PC-9 (cell line): ENCODE measurements at regions not wholly inside any gene's neighbourhood (a gene's known extent, or its start where the extent isn't known, plus 50 kb on each side); places are given as distances from the start of the nearest gene placed in this dataset.

Experiments
- BruUV-seq: library from RNA; stranded (reverse); fragments of 400-500 nt; replicated peaks from 2 replicates; lab custom pipeline; 2021; lab: Mats Ljungman, UMichigan
- CTCF ChIA-PET: fragments of 300-600 bp; sonication (Branson Sonifier 250); formaldehyde crosslinking; loops from one replicate; lab custom pipeline; 2022; ENCODE audit warnings: antibody characterized with exemption; lab: Charles Lee
- POLR2A ChIA-PET: fragments of 300-600 bp; sonication (Branson Sonifier 250); formaldehyde crosslinking; loops from one replicate; lab custom pipeline; 2022; ENCODE audit warnings: antibody characterized with exemption; ENCODE audit not compliant: unreplicated experiment; lab: Charles Lee
- DNase-seq, 2 experiments: peaks; one replicate each; pipeline versions ENCODE4 v3.0.0 to v3.0.0-alpha.2; 2015 to 2022; ENCODE audit warnings: mixed read lengths in 1 of 2
- H2AFZ ChIP-seq: fragments of 200-600 bp; sonication (generic); 2 replicates; pipeline ENCODE4 v1.8.1; 2017; ENCODE audit warnings: antibody characterized with exemption
- H3F3A ChIP-seq: fragments of 200-600 bp; sonication (generic); 2 replicates; pipeline ENCODE4 v1.8.1; 2017; ENCODE audit warnings: antibody characterized with exemption, mild to moderate bottlenecking, low read depth; ENCODE audit not compliant: insufficient read depth
- H3K27ac ChIP-seq: fragments of 200-600 bp; sonication (generic); 2 replicates; pipeline ENCODE4 v1.6.1; 2016; ENCODE audit warnings: mixed run types
- H3K27me3 ChIP-seq: fragments of 200-600 bp; sonication (generic); 2 replicates; pipeline ENCODE4 v1.6.1; 2016; ENCODE audit warnings: low read depth, mixed run types; ENCODE audit not compliant: insufficient read depth
- H3K36me3 ChIP-seq: fragments of 200-600 bp; sonication (generic); 2 replicates; pipeline ENCODE4 v1.6.1; 2016; ENCODE audit warnings: low read depth, mixed run types
- H3K4me1 ChIP-seq: fragments of 200-600 bp; sonication (generic); replicated peaks from 2 replicates; pipeline ENCODE4 v1.6.1; 2016; ENCODE audit warnings: mixed run types; ENCODE audit not compliant: insufficient read depth
- H3K4me2 ChIP-seq: fragments of 200-600 bp; sonication (generic); 2 replicates; pipeline ENCODE4 v1.6.1; 2017; ENCODE audit warnings: mixed run types
- H3K4me3 ChIP-seq: fragments of 200-600 bp; sonication (generic); 2 replicates; pipeline ENCODE4 v1.6.1; 2016; ENCODE audit warnings: mixed run types
- H3K79me2 ChIP-seq: fragments of 200-600 bp; sonication (generic); 2 replicates; pipeline ENCODE4 v1.6.1; 2017; ENCODE audit warnings: low read depth, mixed run types
- H3K9me2 ChIP-seq: fragments of 200-600 bp; sonication (generic); 2 replicates; pipeline ENCODE4 v1.8.1; 2017; ENCODE audit warnings: mild to moderate bottlenecking; ENCODE audit not compliant: insufficient read depth
- H3K9me3 ChIP-seq: fragments of 200-600 bp; sonication (generic); 2 replicates; pipeline ENCODE4 v1.8.1; 2016; ENCODE audit warnings: low read depth; ENCODE audit not compliant: insufficient read depth
- H4K20me1 ChIP-seq: fragments of 200-600 bp; sonication (generic); 2 replicates; pipeline ENCODE4 v1.8.1; 2017; ENCODE audit not compliant: insufficient read depth
- CTCF ChIP-seq: fragments of 200-600 bp; sonication (generic); conservative IDR thresholded peaks from 2 replicates; pipeline ENCODE4 v1.6.1; 2017; ENCODE audit warnings: mixed run types, antibody characterized with exemption, mild to moderate bottlenecking, moderate library complexity
- EZH2 ChIP-seq: fragments of 200-600 bp; sonication (generic); IDR thresholded peaks from 2 replicates; pipeline ENCODE4 v1.8.0; 2017; ENCODE audit warnings: antibody characterized with exemption, low read depth
- intact Hi-C: fragments of 100-400 bp; cut with micrococcal nuclease; formaldehyde crosslinking; loops from one replicate; pipeline ENCODE4 v1.10.0; 2022; ENCODE audit not compliant: unreplicated experiment

- no peaks in the 10 kb centered on the region for H3K27me3 ChIP-seq
- intact Hi-C loops = loop anchor here (10.0 kb wide), 1 partner anchor 251 kb away; no protein-coding TSS in a partner anchor
- ChIA-PET POLR2A (no interaction called here), CTCF (no interaction called here)
- H4K20me1 ChIP-seq = no peaks in the 10 kb centered on the region
- no peaks in the 10 kb centered on the region; the same call in 1 of the 2 replicates for H3K9me2 ChIP-seq
- H2AFZ ChIP-seq = no peak overlapping the region
- peaks cover 4% of the 10 kb centered on the region; the same call in 1 of the 2 replicates for H3K9me3 ChIP-seq
- no peaks in the 10 kb centered on the region for H3K36me3 ChIP-seq
- H3K4me2 ChIP-seq = no peak overlapping the region
- DNase-seq = no peak
- no peak for TF ChIP-seq EZH2
- no peak for TF ChIP-seq CTCF
- peaks cover 11% of the 10 kb centered on the region; the same call in 1 of the 2 replicates for H3K4me1 ChIP-seq
- H3F3A ChIP-seq = 0 out of 2 replicates have a peak, but pooled peaks cover 4% of the 10 kb centered on the region
- no peak overlapping the region for H3K27ac ChIP-seq
- H3K79me2 ChIP-seq = no peaks in the 10 kb centered on the region
- no TSS peak for BruUV-seq
- no peak overlapping the region for H3K4me3 ChIP-seq
Observed at GRCh38 chr6:155645325-155645724, 189.7 kb upstream of the NOX3 start.

GRCh38 chr6:155641603-155642002 lies 186.0 kb upstream of the NOX3 start:
- no peak for DNase-seq
- H3K36me3 ChIP-seq = no peaks in the 10 kb centered on the region
- no peak overlapping the region for H3K4me3 ChIP-seq
- no peaks in the 10 kb centered on the region for H3F3A ChIP-seq
- H3K27ac ChIP-seq = no peak overlapping the region
- peaks cover 4% of the 10 kb centered on the region for H3K9me3 ChIP-seq
- no peaks in the 10 kb centered on the region for H3K9me2 ChIP-seq
- H3K27me3 ChIP-seq = no peaks in the 10 kb centered on the region
- H3K4me1 ChIP-seq = peaks cover 11% of the 10 kb centered on the region; the same call in 1 of the 2 replicates
- no TSS peak for BruUV-seq
- TF ChIP-seq CTCF = no peak
- TF ChIP-seq EZH2 = no peak
- H2AFZ ChIP-seq = no peak overlapping the region
- H3K79me2 ChIP-seq = no peaks in the 10 kb centered on the region
- POLR2A ChIA-PET = no interaction called here
- CTCF ChIA-PET = no interaction called here
- intact Hi-C loops = loop anchor here (5.0 to 10.0 kb wide), 2 partner anchors 141 to 247 kb away; no protein-coding TSS in a partner anchor
- H3K4me2 ChIP-seq = no peak overlapping the region
- no peaks in the 10 kb centered on the region for H4K20me1 ChIP-seq

DNA sequence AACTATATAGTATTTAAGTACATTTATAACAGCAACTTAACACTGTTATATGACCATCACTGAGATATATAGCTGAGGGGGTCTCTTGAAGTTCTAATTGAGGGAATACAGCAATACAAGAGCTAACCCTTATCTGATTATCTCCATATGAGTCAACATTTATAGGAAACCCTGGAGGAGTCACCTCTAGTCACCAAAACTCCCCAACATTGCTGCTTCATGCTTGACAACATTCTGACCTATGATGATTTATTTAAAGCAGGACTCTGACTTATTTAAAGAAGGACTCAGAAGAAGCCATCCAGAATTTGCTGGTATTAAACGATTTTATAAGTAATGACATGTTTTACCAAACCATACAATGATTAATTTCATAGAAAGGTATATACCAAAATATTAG lies 182.6 kb upstream of the NOX3 start:
- Histone ChIP-seq H3K79me2 (no peaks in the 10 kb centered on the region), H3K36me3 (no peaks in the 10 kb centered on the region), H4K20me1 (no peaks in the 10 kb centered on the region), H3K9me3 (peaks cover 4% of the 10 kb centered on the region), H3K27me3 (no peaks in the 10 kb centered on the region), H3K4me3 (no peak overlapping the region), H3K4me2 (no peak overlapping the region), H3K9me2 (no peaks in the 10 kb centered on the region), H3K4me1 (no peaks in the 10 kb centered on the region), H2AFZ (no peak overlapping the region), H3F3A (no peaks in the 10 kb centered on the region), H3K27ac (no peak overlapping the region)
- CTCF ChIA-PET = no interaction called here
- POLR2A ChIA-PET = no interaction called here
- TF ChIP-seq EZH2 (no peak), CTCF (no peak)
- BruUV-seq = no TSS peak
- no peak for DNase-seq
- intact Hi-C loops = no loop called here
